ENCODE measurements at regions not wholly inside any gene's neighbourhood (a gene's known extent, or its start where the extent isn't known, plus 50 kb on each side); places are given as distances from the start of the nearest gene placed in this dataset.

GRCh38 chr16:47983999-47984580, 171.7 kb downstream of the ABCC12 start:
- Mint-ChIP-seq H3K27ac (ENCODE audit: unreplicated experiment) (no peak overlapping the region), H3K9me3 (ENCODE audit: unreplicated experiment) (peaks cover 2% of the 10 kb centered on the region), H3K27me3 (ENCODE audit: unreplicated experiment) (peaks cover 1% of the 10 kb centered on the region), H3K4me3 (ENCODE audit: unreplicated experiment) (no peak overlapping the region), H3K36me3 (ENCODE audit: unreplicated experiment) (no peaks in the 10 kb centered on the region), H3K4me1 (ENCODE audit: low read depth, unreplicated experiment) (peaks cover 3% of the 10 kb centered on the region)
- no peak for DNase-seq
- no peak for TF ChIP-seq CTCF (IDR thresholded peaks at IDR 0.05; ENCODE audit: partially characterized antibody, unreplicated experiment)

GRCh38 chr16:47980212-47980611, 175.6 kb downstream of the ABCC12 start:
- Mint-ChIP-seq H3K27me3 (ENCODE audit: unreplicated experiment) (peaks cover 2% of the 10 kb centered on the region), H3K9me3 (ENCODE audit: unreplicated experiment) (no peaks in the 10 kb centered on the region), H3K27ac (ENCODE audit: unreplicated experiment) (no peak overlapping the region), H3K4me1 (ENCODE audit: low read depth, unreplicated experiment) (peaks cover 3% of the 10 kb centered on the region), H3K36me3 (ENCODE audit: unreplicated experiment) (no peaks in the 10 kb centered on the region), H3K4me3 (ENCODE audit: unreplicated experiment) (no peak overlapping the region)
- no peak for DNase-seq
- no peak for TF ChIP-seq CTCF (IDR thresholded peaks at IDR 0.05; ENCODE audit: partially characterized antibody, unreplicated experiment)

GRCh38 chr16:47979616-47980182, 176.1 kb downstream of the ABCC12 start:
- TF ChIP-seq CTCF (IDR thresholded peaks at IDR 0.05; ENCODE audit: partially characterized antibody, unreplicated experiment), result no peak
- Mint-ChIP-seq H3K4me3 (ENCODE audit: unreplicated experiment) (no peak overlapping the region), H3K27ac (ENCODE audit: unreplicated experiment) (no peak overlapping the region), H3K4me1 (ENCODE audit: low read depth, unreplicated experiment) (peaks cover 3% of the 10 kb centered on the region), H3K36me3 (ENCODE audit: unreplicated experiment) (no peaks in the 10 kb centered on the region), H3K9me3 (ENCODE audit: unreplicated experiment) (no peaks in the 10 kb centered on the region), H3K27me3 (ENCODE audit: unreplicated experiment) (peaks cover 2% of the 10 kb centered on the region)
- no peak for DNase-seq

GRCh38 chr16:47979164-47979520, 176.7 kb downstream of the ABCC12 start:
- H3K36me3 Mint-ChIP-seq (ENCODE audit: unreplicated experiment), result no peaks in the 10 kb centered on the region
- no peak for DNase-seq
- H3K4me1 Mint-ChIP-seq (ENCODE audit: low read depth, unreplicated experiment), result peaks cover 3% of the 10 kb centered on the region
- H3K27me3 Mint-ChIP-seq (ENCODE audit: unreplicated experiment), result peaks cover 2% of the 10 kb centered on the region
- H3K9me3 Mint-ChIP-seq (ENCODE audit: unreplicated experiment), result no peaks in the 10 kb centered on the region
- no peak for TF ChIP-seq CTCF (IDR thresholded peaks at IDR 0.05; ENCODE audit: partially characterized antibody, unreplicated experiment)
- no peak overlapping the region for H3K27ac Mint-ChIP-seq (ENCODE audit: unreplicated experiment)
- no peak overlapping the region for H3K4me3 Mint-ChIP-seq (ENCODE audit: unreplicated experiment)

GRCh38 chr16:47978491-47979163, 177.2 kb downstream of the ABCC12 start:
- TF ChIP-seq CTCF (IDR thresholded peaks at IDR 0.05; ENCODE audit: partially characterized antibody, unreplicated experiment), result no peak
- peaks cover 3% of the 10 kb centered on the region for H3K4me1 Mint-ChIP-seq (ENCODE audit: low read depth, unreplicated experiment)
- peaks cover 2% of the 10 kb centered on the region for H3K27me3 Mint-ChIP-seq (ENCODE audit: unreplicated experiment)
- no peaks in the 10 kb centered on the region for H3K9me3 Mint-ChIP-seq (ENCODE audit: unreplicated experiment)
- H3K4me3 Mint-ChIP-seq (ENCODE audit: unreplicated experiment), result no peak overlapping the region
- H3K27ac Mint-ChIP-seq (ENCODE audit: unreplicated experiment), result no peak overlapping the region
- H3K36me3 Mint-ChIP-seq (ENCODE audit: unreplicated experiment), result no peaks in the 10 kb centered on the region
- no peak for DNase-seq

Data from glutamatergic neuron (in vitro differentiated cells).